Endothelial cell of umbilical vein (primary cell): ENCODE measurements at regions not wholly inside any gene's neighbourhood (a gene's known extent, or its start where the extent isn't known, plus 50 kb on each side); places are given as distances from the start of the nearest gene placed in this dataset.

Source experiments
- BruUV-seq: library from RNA; stranded (reverse); fragments of 400-500 nt; replicated peaks from 2 replicates; lab custom pipeline; 2021; lab: Mats Ljungman, UMichigan
- CTCF ChIA-PET: fragments of 300-600, 350-600 bp; sonication (Branson Sonifier 250); formaldehyde crosslinking; loops from one replicate; lab custom pipeline; 2021; ENCODE audit warnings: antibody characterized with exemption, inconsistent platforms; lab: Charles Lee
- POLR2A ChIA-PET: fragments of 300-600, 350-600 bp; sonication (Branson Sonifier 250); formaldehyde crosslinking; loops from one replicate; lab custom pipeline; 2021; ENCODE audit warnings: antibody characterized with exemption, inconsistent platforms; lab: Charles Lee
- DNase-seq: peaks from one replicate; pipeline ENCODE4 v3.0.0-alpha.2; 2011; ENCODE audit warnings: low read depth, low spot score
- FAIRE-seq: peaks from 2 replicates; lab custom pipeline; 2011; peaks lifted over from hg19 to GRCh38; lab: Jason Lieb, UNC
- H2AFZ ChIP-seq: 2 replicates; pipeline ENCODE4 v1.6.0; 2012; ENCODE audit warnings: low read depth, low read length, control low read depth, inconsistent platforms
- H3K27ac ChIP-seq: 2 replicates; pipeline ENCODE4 v1.5.1; 2011; ENCODE audit warnings: low read depth, mild to moderate bottlenecking, control low read depth, low read length, moderate library complexity; ENCODE audit not compliant: insufficient read depth
- H3K27me3 ChIP-seq, 2 experiments: 2 replicates each; pipeline versions ENCODE4 v1.6.0 to v1.6.1; 2011; ENCODE audit warnings: low read length in 2 of 2, mixed read lengths in 1 of 2; ENCODE audit not compliant: control insufficient read depth in 2 of 2, insufficient read depth in 2 of 2
- H3K36me3 ChIP-seq, 2 experiments: 2 replicates in 1 of 2; 3 replicates in 1 of 2; pipeline ENCODE4 v1.5.1; 2011; ENCODE audit warnings: low read length in 2 of 2, mild to moderate bottlenecking in 1 of 2, moderate library complexity in 1 of 2; ENCODE audit not compliant: control insufficient read depth in 2 of 2, insufficient read depth in 2 of 2; ENCODE audit errors: extremely low read depth in 1 of 2
- H3K4me1 ChIP-seq: 3 replicates; pipeline ENCODE4 v1.5.1; 2011; ENCODE audit warnings: mild to moderate bottlenecking, low read length; ENCODE audit not compliant: control insufficient read depth, insufficient read depth; ENCODE audit errors: extremely low read depth
- H3K4me2 ChIP-seq: 2 replicates; pipeline ENCODE4 v1.6.1; 2011; ENCODE audit warnings: low read length, control low read depth, mixed read lengths; ENCODE audit not compliant: insufficient read depth
- H3K4me3 ChIP-seq, 3 experiments: fragments of 200-600 bp in 1 of 3; sonication (generic), shearing (Covaris generic) in 1 of 3; replicated peaks in 1 of 3; 2 replicates each; pipeline ENCODE4 v1.5.1; 2011 to 2016; ENCODE audit warnings: control low read depth in 3 of 3, low read length in 3 of 3, mild to moderate bottlenecking in 2 of 3, inconsistent platforms in 1 of 3, low read depth in 1 of 3, moderate library complexity in 1 of 3; ENCODE audit not compliant: insufficient read depth in 1 of 3
- H3K79me2 ChIP-seq: 2 replicates; pipeline ENCODE4 v1.6.0; 2012; ENCODE audit warnings: low read length, inconsistent platforms; ENCODE audit not compliant: control insufficient read depth, insufficient read depth
- H3K9ac ChIP-seq: replicated peaks from 2 replicates; pipeline ENCODE3; 2011; ENCODE audit warnings: low read length, control low read depth; ENCODE audit not compliant: insufficient read depth; ENCODE audit errors: extremely low read depth
- H3K9me1 ChIP-seq: replicated peaks from 3 replicates; pipeline ENCODE4 v1.6.0; 2011; ENCODE audit warnings: mild to moderate bottlenecking, low read length; ENCODE audit not compliant: control insufficient read depth, insufficient read depth; ENCODE audit errors: extremely low read depth
- H3K9me3 ChIP-seq: replicated peaks from 2 replicates; pipeline ENCODE4 v1.5.1; 2012; ENCODE audit warnings: low read length, inconsistent platforms; ENCODE audit not compliant: control insufficient read depth, insufficient read depth
- H4K20me1 ChIP-seq: replicated peaks from 2 replicates; pipeline ENCODE3; 2011; ENCODE audit warnings: mild to moderate bottlenecking, low read length; ENCODE audit not compliant: control insufficient read depth, insufficient read depth; ENCODE audit errors: extremely low read depth
- CTCF ChIP-seq, 2 donors: IDR thresholded peaks; 1 replicate in 1 of 2; 2 replicates in 1 of 2; pipeline ENCODE4 v1.5.1; 2011; ENCODE audit warnings: low read length in 2 of 2, mild to moderate bottlenecking in 2 of 2, moderate library complexity in 2 of 2, control low read depth in 1 of 2, inconsistent platforms in 1 of 2, low read depth in 1 of 2; ENCODE audit not compliant: insufficient read depth in 1 of 2; ENCODE audit errors: extremely low read depth in 1 of 2
- EZH2 ChIP-seq: IDR thresholded peaks from 2 replicates; pipeline ENCODE4 v1.6.1; 2012; ENCODE audit warnings: borderline replicate concordance, low read depth, mild to moderate bottlenecking, moderate library complexity, low read length, inconsistent platforms; ENCODE audit not compliant: severe bottlenecking
- FOS ChIP-seq: IDR thresholded peaks from 2 replicates; pipeline ENCODE4 v1.6.1; 2011; ENCODE audit warnings: mild to moderate bottlenecking, low read length, moderate library complexity, borderline replicate concordance; ENCODE audit not compliant: insufficient read depth
- GATA2 ChIP-seq: IDR thresholded peaks from 2 replicates; pipeline ENCODE4 v1.7.0; 2011; ENCODE audit warnings: low read depth, mild to moderate bottlenecking, moderate library complexity, mixed read lengths, low read length; ENCODE audit not compliant: insufficient read length, insufficient read depth
- JUN ChIP-seq: IDR thresholded peaks from 2 replicates; pipeline ENCODE4 v1.6.1; 2011; ENCODE audit warnings: borderline replicate concordance, low read depth; ENCODE audit not compliant: insufficient read length, insufficient read depth
- MAX ChIP-seq: IDR thresholded peaks from 2 replicates; pipeline ENCODE4 v1.6.1; 2011; ENCODE audit not compliant: insufficient read depth, insufficient read length
- MYC ChIP-seq: IDR thresholded peaks from one replicate; pipeline ENCODE4 v1.6.1; 2011; ENCODE audit warnings: mild to moderate bottlenecking, low read depth, low read length
- POLR2A ChIP-seq: IDR thresholded peaks from 2 replicates; pipeline ENCODE4 v1.6.1; 2012; ENCODE audit warnings: low read depth, mild to moderate bottlenecking, control low read depth, low read length
- POLR2AphosphoS5 ChIP-seq: IDR thresholded peaks from 2 replicates; pipeline ENCODE4 v1.6.1; 2012; ENCODE audit warnings: low read depth, mild to moderate bottlenecking, control low read depth, low read length, moderate library complexity; ENCODE audit not compliant: insufficient read depth
- dilution Hi-C: fragments of 300-500 bp; cut with MboI; formaldehyde crosslinking; loops from one replicate; pipeline ENCODE4 v1.15.0; 2019; ENCODE audit warnings: low sequenced_read_pairs; ENCODE audit not compliant: extremely low pct_ligation_motif_present
- intact Hi-C: fragments of 100-400 bp; cut with micrococcal nuclease; formaldehyde crosslinking; loops from one replicate; pipeline ENCODE4 v1.10.0; 2022

DNA sequence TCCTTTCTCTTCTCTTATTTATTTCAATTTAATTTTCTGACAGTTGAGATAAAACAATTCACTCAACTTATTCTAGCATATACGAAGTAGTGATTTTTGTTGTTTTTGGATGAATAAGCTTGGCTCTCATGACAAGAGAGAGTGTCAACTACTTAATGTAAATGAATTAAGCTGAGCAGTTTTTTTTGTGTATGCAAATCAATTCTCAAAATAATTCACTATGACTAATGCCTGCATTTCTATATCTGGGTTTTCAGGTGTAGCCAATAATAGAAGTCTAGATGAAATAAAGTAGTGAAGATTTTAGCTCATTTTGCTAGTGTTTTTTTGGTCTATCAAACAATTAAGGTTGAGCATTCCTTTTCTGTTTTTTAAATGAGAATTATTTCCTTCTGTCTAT is 1354.0 kb downstream of the CDH8 start:
- DNase-seq (no peak), FAIRE-seq (no peak)
- H3K9me1 ChIP-seq: no peaks in the 10 kb centered on the region
- BruUV-seq: no TSS peak
- CTCF ChIA-PET: no interaction called here
- no peaks in the 10 kb centered on the region for H3K36me3 ChIP-seq
- H2AFZ ChIP-seq: no peak overlapping the region
- H3K27ac ChIP-seq: no peak overlapping the region
- POLR2A ChIA-PET: no interaction called here
- no peak overlapping the region for H3K4me2 ChIP-seq
- H3K79me2 ChIP-seq: no peaks in the 10 kb centered on the region
- dilution Hi-C loops (no loop called here), intact Hi-C loops (no loop called here)
- H3K4me3 ChIP-seq: no peak overlapping the region
- H3K9ac ChIP-seq: no peak overlapping the region
- no peaks in the 10 kb centered on the region for H4K20me1 ChIP-seq
- no peak for TF ChIP-seq MAX
- TF ChIP-seq FOS: no peak
- no peak for TF ChIP-seq CTCF (IDR thresholded peaks at IDR 0.05; ENCODE audit: extremely low read depth in 1 of 2, insufficient read depth in 1 of 2, low read depth in 1 of 2, low read length in 2 of 2)
- no peak for TF ChIP-seq MYC
- TF ChIP-seq POLR2A: no peak
- TF ChIP-seq JUN: no peak
- TF ChIP-seq POLR2AphosphoS5: no peak
- TF ChIP-seq EZH2: no peak
- no peak for TF ChIP-seq GATA2
- H3K4me1 ChIP-seq: no peaks in the 10 kb centered on the region
- no peaks in the 10 kb centered on the region for H3K27me3 ChIP-seq
- H3K9me3 ChIP-seq: peaks cover 11% of the 10 kb centered on the region
